GM12865 (cell line): ENCODE measurements at regions not wholly inside any gene's neighbourhood (a gene's known extent, or its start where the extent isn't known, plus 50 kb on each side); places are given as distances from the start of the nearest gene placed in this dataset.

Source experiments
- DNase-seq: peaks from one replicate; pipeline ENCODE4 v3.0.0; 2010; ENCODE audit warnings: low read depth
- H3K4me3 ChIP-seq: 2 replicates; pipeline ENCODE4 v1.5.1; 2011; ENCODE audit warnings: mild to moderate bottlenecking, low read depth, low read length, control low read depth
- CTCF ChIP-seq: IDR thresholded peaks from 2 replicates; pipeline ENCODE4 v1.5.1; 2011; ENCODE audit warnings: low read length, control low read depth, low read depth, inconsistent platforms; ENCODE audit not compliant: insufficient read depth; ENCODE audit errors: missing control alignments

DNA sequence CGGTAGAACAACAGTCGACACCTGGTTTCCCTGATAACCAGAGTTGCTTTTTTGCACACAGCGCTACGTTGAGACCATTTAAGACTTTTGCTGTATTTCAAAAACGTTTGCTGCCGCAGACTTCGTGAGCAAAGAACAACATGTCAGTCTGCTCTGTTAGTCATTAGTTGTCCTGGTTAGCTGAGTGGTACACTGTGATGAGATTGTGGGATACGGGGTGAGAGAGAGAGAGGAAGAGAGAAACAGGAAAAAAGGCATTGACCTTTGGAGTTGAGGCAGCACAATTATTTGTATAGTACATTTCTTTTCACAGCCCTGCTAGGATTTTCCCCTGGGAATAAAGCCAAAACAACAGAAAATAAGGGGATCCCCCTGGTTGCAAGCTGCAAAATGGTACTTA is 306.1 kb upstream of the WWC1 start:
- no peak for TF ChIP-seq CTCF
- no peak overlapping the region for H3K4me3 ChIP-seq
- no peak for DNase-seq

- no peak for TF ChIP-seq CTCF
- DNase-seq, result no peak
- no peak overlapping the region for H3K4me3 ChIP-seq
Measured at GRCh38 chr5:167987490-167988280, 303.8 kb upstream of the WWC1 start.

GRCh38 chr5:167992868-167993267 is 298.6 kb upstream of the WWC1 start:
- no peak for DNase-seq
- no peak overlapping the region for H3K4me3 ChIP-seq
- no peak for TF ChIP-seq CTCF

- no peak overlapping the region for H3K4me3 ChIP-seq
- DNase-seq, result no peak
- TF ChIP-seq CTCF, result no peak
Measured at GRCh38 chr5:167993771-167994170, 297.7 kb upstream of the WWC1 start.

GRCh38 chr5:167995844-167996425 is 295.5 kb upstream of the WWC1 start:
- no peak for DNase-seq
- no peak for TF ChIP-seq CTCF
- no peak overlapping the region for H3K4me3 ChIP-seq

GRCh38 chr5:167998148-167998767 is 293.2 kb upstream of the WWC1 start:
- TF ChIP-seq CTCF, result no peak

More at GRCh38 chr5:167998148-167998767, 293.2 kb upstream of the WWC1 start:
- DNase-seq, result no peak
- H3K4me3 ChIP-seq, result no peak overlapping the region
